ENCODE measurements at regions not wholly inside any gene's neighbourhood (a gene's known extent, or its start where the extent isn't known, plus 50 kb on each side); places are given as distances from the start of the nearest gene placed in this dataset.

DNA sequence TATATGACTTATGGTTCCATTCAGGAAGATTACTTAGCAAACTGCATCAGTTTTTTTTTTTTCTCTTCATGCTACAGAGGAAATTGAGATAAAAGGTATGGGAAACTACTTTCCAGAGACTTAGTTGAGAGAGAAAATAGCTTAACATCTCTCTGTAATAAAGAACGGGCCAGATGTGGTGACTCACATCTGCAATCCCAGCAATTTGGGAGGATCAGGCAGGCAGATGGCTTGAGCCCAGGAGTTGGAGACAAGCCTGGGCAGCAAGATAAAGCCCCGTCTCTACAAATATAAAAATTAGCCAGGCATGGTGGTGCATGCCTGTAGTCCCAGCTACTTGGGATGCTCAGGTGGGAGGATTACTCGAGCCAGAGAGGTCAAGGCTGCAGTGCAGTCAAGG, 271.2 kb upstream of the TENM3 start:
- TF ChIP-seq, protein P1, sequence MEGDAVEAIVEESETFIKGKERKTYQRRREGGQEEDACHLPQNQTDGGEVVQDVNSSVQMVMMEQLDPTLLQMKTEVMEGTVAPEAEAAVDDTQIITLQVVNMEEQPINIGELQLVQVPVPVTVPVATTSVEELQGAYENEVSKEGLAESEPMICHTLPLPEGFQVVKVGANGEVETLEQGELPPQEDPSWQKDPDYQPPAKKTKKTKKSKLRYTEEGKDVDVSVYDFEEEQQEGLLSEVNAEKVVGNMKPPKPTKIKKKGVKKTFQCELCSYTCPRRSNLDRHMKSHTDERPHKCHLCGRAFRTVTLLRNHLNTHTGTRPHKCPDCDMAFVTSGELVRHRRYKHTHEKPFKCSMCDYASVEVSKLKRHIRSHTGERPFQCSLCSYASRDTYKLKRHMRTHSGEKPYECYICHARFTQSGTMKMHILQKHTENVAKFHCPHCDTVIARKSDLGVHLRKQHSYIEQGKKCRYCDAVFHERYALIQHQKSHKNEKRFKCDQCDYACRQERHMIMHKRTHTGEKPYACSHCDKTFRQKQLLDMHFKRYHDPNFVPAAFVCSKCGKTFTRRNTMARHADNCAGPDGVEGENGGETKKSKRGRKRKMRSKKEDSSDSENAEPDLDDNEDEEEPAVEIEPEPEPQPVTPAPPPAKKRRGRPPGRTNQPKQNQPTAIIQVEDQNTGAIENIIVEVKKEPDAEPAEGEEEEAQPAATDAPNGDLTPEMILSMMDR (IDR thresholded peaks at IDR 0.05; ENCODE audit: insufficient read depth in 1 of 2, low read depth in 1 of 2, low read length in 1 of 2, severe bottlenecking in 1 of 2, unreplicated experiment in 1 of 2) = no peak
- Mint-ChIP-seq H3K27ac (ENCODE audit: unreplicated experiment) (no peak overlapping the region), H3K9me3 (ENCODE audit: unreplicated experiment) (no peaks in the 10 kb centered on the region), H3K27me3 (ENCODE audit: insufficient read depth, unreplicated experiment) (peaks cover 11% of the 10 kb centered on the region), H3K36me3 (ENCODE audit: insufficient read depth, unreplicated experiment) (no peaks in the 10 kb centered on the region), H3K4me1 (ENCODE audit: low read depth, unreplicated experiment) (no peaks in the 10 kb centered on the region), H3K4me3 (ENCODE audit: unreplicated experiment) (no peak overlapping the region)
- no peak for DNase-seq
- Histone ChIP-seq H3K9me3 (no peaks in the 10 kb centered on the region), H3K4me3 (ENCODE audit: low read depth, low read length) (no peak overlapping the region), H3K36me3 (ENCODE audit: control insufficient read depth, insufficient read depth, low read length) (no peaks in the 10 kb centered on the region), H3K27me3 (replicated peaks; ENCODE audit: control insufficient read depth, insufficient read depth, low read length) (no peaks in the 10 kb centered on the region), H3K4me1 (no peaks in the 10 kb centered on the region)
- POLR2A ChIA-PET = no interaction called here
- BruUV-seq (replicated peaks) = no TSS peak
- intact Hi-C loops (cut with micrococcal nuclease; ENCODE audit: unreplicated experiment) = no loop called here
- CTCF ChIA-PET = no interaction called here

DNA sequence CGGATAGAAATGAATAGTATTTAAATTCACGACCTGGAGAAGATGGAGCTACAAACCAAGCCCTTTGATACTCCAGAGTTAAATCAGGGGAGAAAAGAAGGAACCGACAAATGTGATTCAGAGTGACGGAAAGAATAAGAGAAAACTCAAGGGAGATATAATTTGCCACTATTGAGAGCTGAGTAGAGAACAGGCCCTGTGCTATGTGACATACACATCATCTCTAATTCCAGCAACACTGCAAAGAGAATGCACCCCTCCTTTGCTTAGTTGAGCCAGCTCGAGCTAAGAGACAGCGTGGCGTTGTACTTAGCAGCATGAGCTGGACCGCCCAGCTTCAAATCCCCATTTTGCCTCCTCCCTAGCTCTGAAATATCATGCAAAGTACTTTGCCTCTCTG, 266.4 kb upstream of the TENM3 start:
- H3K4me3 ChIP-seq (ENCODE audit: low read depth, low read length) = no peak overlapping the region
- H3K27me3 ChIP-seq (replicated peaks; ENCODE audit: control insufficient read depth, insufficient read depth, low read length) = no peaks in the 10 kb centered on the region
- no peak overlapping the region for H3K4me3 Mint-ChIP-seq (ENCODE audit: unreplicated experiment)
- peaks cover 11% of the 10 kb centered on the region for H3K9me3 Mint-ChIP-seq (ENCODE audit: unreplicated experiment)
- H3K27me3 Mint-ChIP-seq (ENCODE audit: insufficient read depth, unreplicated experiment) = no peaks in the 10 kb centered on the region
- no peak overlapping the region for H3K27ac Mint-ChIP-seq (ENCODE audit: unreplicated experiment)
- no peaks in the 10 kb centered on the region for H3K4me1 ChIP-seq
- TF ChIP-seq, protein P1 (IDR thresholded peaks at IDR 0.05; ENCODE audit: insufficient read depth in 1 of 2, low read depth in 1 of 2, low read length in 1 of 2, severe bottlenecking in 1 of 2, unreplicated experiment in 1 of 2) = no peak
- BruUV-seq (replicated peaks) = no TSS peak
- intact Hi-C loops (cut with micrococcal nuclease; ENCODE audit: unreplicated experiment) = no loop called here
- no peak for DNase-seq
- no peaks in the 10 kb centered on the region for H3K36me3 Mint-ChIP-seq (ENCODE audit: insufficient read depth, unreplicated experiment)
- H3K4me1 Mint-ChIP-seq (ENCODE audit: low read depth, unreplicated experiment) = peaks cover 11% of the 10 kb centered on the region
- CTCF ChIA-PET = no interaction called here
- POLR2A ChIA-PET = no interaction called here
- H3K36me3 ChIP-seq (ENCODE audit: control insufficient read depth, insufficient read depth, low read length) = no peaks in the 10 kb centered on the region
- no peaks in the 10 kb centered on the region for H3K9me3 ChIP-seq

DNA sequence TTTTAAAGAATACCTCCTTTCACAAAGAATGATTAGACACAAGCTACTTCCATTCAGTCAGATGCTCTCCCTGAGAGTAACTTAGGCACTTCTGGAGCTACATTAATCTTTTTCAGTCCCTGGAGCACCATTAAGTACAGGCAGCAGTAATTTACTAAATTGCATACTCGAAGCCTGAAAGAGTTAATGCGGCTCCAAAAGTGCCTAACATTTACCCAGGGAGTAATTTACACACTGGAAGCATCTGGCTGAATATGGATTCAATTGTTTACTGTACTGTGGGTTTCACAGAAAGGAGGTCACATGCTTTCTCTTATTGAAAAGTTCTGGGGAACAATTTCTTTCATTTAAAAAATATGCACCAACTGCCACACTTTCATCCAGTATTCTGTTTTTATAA, 260.8 kb upstream of the TENM3 start:
- H3K36me3 ChIP-seq (ENCODE audit: control insufficient read depth, insufficient read depth, low read length) = no peaks in the 10 kb centered on the region
- H3K27ac Mint-ChIP-seq (ENCODE audit: unreplicated experiment) = no peak overlapping the region
- H3K27me3 ChIP-seq (replicated peaks; ENCODE audit: control insufficient read depth, insufficient read depth, low read length) = no peaks in the 10 kb centered on the region
- intact Hi-C loops (cut with micrococcal nuclease; ENCODE audit: unreplicated experiment) = no loop called here
- no peak overlapping the region for H3K4me3 Mint-ChIP-seq (ENCODE audit: unreplicated experiment)
- H3K9me3 ChIP-seq = no peaks in the 10 kb centered on the region
- peaks cover 19% of the 10 kb centered on the region for H3K27me3 Mint-ChIP-seq (ENCODE audit: insufficient read depth, unreplicated experiment)
- TF ChIP-seq, protein P1 (IDR thresholded peaks at IDR 0.05; ENCODE audit: insufficient read depth in 1 of 2, low read depth in 1 of 2, low read length in 1 of 2, severe bottlenecking in 1 of 2, unreplicated experiment in 1 of 2) = no peak
- ChIA-PET POLR2A (no interaction called here), CTCF (no interaction called here)
- H3K4me3 ChIP-seq (ENCODE audit: low read depth, low read length) = no peak overlapping the region
- H3K9me3 Mint-ChIP-seq (ENCODE audit: unreplicated experiment) = peaks cover 9% of the 10 kb centered on the region
- BruUV-seq (replicated peaks) = no TSS peak
- peaks cover 11% of the 10 kb centered on the region for H3K4me1 Mint-ChIP-seq (ENCODE audit: low read depth, unreplicated experiment)
- DNase-seq = no peak
- no peaks in the 10 kb centered on the region for H3K4me1 ChIP-seq
- H3K36me3 Mint-ChIP-seq (ENCODE audit: insufficient read depth, unreplicated experiment) = no peaks in the 10 kb centered on the region

All from Caco-2 (cell line).